Embryonic facial prominence (tissue), 1 donor: ENCODE measurements at regions not wholly inside any gene's neighbourhood (a gene's known extent, or its start where the extent isn't known, plus 50 kb on each side); places are given as distances from the start of the nearest gene placed in this dataset.

Experiments used
- DNase-seq: peaks from one replicate; pipeline ENCODE4 v3.0.0-alpha.2; 2016; ENCODE audit errors: extremely low spot score

- no peak for DNase-seq
Observed at GRCh38 chr7:53965716-53966115, 576.5 kb upstream of the VSTM2A start.

DNA sequence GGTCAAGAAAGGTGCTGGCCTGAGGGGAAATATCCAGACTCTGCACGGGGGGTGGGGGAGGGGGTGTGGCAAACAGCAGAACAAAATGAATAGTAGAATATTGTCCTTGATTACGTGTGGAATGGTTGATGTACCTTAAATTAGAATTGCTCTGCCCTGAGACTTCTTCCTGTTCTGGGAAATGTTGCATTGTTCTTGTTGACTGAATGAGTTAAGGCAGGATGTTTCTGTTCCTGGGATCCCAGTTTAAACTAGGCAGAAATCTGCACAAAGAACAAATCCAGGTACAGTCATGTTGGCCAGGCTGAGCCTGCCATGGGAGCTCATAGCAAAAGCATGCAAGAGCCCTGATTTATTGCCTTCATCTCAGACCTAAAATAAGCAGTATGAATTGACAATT lies 558.7 kb upstream of the VSTM2A start:
- no peak for DNase-seq

- no peak for DNase-seq
Observed at GRCh38 chr7:53984776-53985175, 557.4 kb upstream of the VSTM2A start.

DNA sequence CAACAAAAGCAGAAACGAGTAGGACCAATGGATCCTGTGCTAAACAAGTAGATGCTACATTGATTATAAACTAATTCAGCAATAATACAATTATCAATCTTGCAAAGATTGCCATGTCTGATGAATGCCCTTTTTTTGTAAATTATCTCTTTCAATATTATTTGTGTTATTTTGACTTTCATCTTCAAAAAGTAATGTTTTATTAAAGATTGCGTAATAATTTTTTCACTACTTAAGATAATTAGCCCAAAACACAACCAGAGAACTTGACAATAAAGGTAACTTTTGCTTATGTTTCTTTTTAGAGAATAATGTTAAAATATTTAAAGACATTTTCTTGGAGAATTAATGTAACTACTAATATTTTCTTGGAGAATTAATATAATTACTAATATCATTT lies 553.8 kb upstream of the VSTM2A start:
- DNase-seq: no peak

- no peak for DNase-seq
Observed at GRCh38 chr7:53993224-53993623, 549.0 kb upstream of the VSTM2A start.

- no peak for DNase-seq
Observed at GRCh38 chr7:53996876-53997275, 545.3 kb upstream of the VSTM2A start.

DNA sequence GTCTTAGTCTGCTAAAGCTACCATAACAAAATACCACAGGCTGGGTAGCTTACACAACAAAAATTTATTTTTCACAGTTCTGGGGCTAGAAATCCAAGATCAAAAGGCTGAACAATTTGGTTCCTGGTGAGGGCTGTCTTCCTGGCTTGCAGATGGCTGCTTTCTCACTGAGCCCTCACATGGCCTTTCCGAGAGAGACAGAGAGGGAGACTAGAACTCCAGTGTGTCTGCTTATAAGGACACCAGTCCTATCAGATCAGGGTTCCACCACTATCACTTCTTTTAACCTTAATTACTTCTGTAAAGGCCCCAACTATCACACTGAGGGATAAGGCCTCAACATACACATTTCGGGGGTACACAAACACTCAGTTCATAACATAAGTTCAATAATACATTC lies 527.4 kb upstream of the VSTM2A start:
- DNase-seq: no peak

GRCh38 chr7:54015251-54015650 lies 526.9 kb upstream of the VSTM2A start:
- DNase-seq: no peak

DNA sequence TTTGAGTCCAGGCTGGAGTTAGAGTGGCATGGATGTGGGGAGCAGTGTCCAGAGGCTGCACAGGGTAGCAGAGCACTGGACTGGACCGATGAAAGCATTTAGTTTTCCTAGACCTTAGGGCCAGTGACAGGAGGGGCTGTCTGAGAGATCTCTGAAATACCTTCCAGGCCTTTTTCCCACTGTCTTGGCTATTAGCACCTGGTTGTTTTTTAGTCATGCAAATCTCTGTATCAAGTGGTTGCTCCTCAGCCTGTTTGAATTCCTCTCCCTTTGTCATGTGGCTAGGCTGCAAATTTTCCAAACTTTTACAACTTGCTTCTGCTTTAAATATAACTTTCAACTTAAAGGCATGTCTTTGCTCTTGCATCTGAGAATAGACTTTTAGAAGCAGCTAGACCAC lies 504.3 kb upstream of the VSTM2A start:
- DNase-seq: no peak

DNA sequence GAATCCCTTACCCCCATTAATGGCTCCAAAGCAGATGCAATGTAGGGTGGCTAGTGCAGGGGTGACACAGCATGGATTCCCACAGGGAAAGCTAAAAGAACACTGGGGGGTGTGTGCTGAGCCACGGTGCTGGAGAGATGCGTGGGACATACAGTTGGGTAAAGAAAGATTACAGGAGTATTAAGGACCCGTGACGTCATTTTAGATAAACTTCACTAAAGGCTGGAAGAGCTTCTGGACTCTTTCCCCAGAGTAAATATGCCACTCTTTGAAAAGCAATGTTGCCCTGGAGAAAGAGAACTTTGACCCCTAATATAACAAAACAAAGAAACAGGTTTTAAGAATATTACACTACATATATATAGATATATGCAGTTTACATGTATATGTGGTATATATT lies 481.5 kb upstream of the VSTM2A start:
- no peak for DNase-seq

DNA sequence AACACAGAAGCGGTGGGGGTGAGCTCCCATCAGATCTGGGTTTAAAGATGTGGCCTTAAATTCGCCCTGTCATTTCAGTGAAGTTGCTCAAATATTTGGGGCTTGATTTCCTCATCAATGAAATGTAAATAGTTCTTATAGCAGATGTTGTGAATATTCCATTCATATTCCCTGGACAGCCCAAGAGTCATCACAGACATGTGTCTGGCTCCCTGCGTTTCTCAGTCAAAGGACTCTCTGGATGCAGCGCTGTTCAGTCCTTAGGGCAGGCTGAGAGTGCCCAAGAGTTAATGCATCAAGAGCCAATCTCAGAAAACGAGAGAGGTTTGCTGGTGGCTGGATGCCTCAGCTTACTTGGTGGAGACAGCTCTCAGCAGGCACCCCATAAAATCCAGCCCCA lies 475.5 kb upstream of the VSTM2A start:
- no peak for DNase-seq

DNA sequence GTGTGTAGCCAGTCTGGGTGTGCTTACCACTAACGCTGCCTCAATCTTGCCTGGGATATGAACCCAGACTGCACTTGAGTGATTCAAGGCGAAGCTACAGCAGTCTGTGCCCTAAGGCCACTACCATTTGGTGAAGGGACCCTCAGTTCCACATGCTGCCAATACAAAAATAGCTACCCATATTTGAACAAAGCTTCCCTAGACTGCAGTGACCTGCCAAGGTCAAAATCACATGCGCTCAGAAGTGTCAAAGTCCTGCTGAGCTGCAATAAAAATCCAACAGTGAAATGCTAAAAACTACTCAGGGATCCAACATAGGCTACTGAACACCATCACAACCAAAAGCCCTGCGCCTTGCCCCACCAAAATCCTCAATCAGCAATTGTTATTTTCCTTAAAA lies 472.3 kb upstream of the VSTM2A start:
- DNase-seq: no peak

DNA sequence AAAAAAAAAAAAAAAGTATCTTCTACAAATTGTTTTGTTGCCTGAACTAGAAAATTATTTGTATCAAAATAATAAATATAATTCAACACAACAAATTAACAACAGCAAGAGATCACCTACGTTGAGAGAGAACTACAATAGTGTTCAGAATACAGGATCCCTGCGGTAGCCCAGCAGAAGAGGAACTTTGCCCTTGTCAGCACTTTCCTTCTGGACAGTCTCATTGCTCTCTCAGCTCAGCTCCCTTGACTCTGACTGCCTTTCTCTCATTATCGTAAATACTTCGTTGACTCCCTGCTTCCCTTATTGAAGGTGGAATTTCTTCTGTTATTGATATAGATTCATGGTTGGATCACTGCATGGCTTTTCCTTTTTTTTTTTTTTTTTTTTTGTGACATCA lies 469.5 kb upstream of the VSTM2A start:
- no peak for DNase-seq

DNA sequence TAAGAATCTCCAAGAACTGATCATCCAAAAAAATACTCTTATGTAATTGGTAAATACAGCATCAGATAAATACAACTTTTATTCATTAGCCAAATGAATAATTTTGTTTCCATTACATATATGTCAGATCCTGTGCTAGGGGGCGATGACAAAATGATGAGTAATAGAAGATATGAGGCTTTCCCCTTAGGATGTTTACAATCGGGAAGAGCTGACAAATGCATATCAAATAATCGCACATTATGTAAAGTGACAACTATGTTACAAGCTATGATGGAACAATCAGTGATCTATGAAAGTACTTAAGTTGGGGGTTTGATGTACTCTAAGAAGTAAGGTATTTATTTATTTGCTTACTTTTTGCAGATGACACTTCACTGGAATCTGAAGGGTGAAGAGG lies 465.6 kb upstream of the VSTM2A start:
- no peak for DNase-seq

GRCh38 chr7:54080525-54080924 lies 461.6 kb upstream of the VSTM2A start:
- DNase-seq: no peak

- DNase-seq: no peak
Observed at GRCh38 chr7:54080971-54081370, 461.2 kb upstream of the VSTM2A start.

- DNase-seq: no peak
Observed at GRCh38 chr7:54084340-54084739, 457.8 kb upstream of the VSTM2A start.

DNA sequence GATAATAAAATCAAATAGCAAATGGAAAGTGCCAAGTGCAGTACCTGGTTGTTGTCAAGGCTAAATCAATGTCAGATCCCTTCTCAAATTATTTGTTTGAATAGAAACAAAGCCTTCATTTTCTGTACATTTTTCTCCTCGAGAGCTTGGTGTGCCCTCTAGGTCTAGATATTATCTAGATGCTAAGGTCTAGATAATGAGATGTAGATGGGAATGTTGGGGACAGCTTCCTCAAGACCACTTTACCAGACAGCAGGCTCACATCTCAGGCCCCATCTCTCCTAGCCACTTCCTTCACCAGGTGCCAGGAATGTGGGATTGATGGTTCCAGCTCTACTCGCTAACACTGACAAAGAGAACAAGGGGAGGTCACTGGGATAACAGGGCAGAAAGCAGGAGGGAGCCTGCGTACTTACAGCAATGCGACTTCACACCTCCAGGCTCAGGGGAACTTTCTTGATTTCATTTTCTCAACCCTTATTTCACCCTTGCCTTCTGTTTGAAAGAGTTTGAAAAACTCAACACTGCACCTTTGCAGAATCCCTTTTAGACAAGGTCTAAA lies 451.4 kb upstream of the VSTM2A start:
- no peak for DNase-seq

GRCh38 chr7:54091322-54091721 lies 450.9 kb upstream of the VSTM2A start:
- DNase-seq: no peak

GRCh38 chr7:54097886-54098285 lies 444.3 kb upstream of the VSTM2A start:
- no peak for DNase-seq

DNA sequence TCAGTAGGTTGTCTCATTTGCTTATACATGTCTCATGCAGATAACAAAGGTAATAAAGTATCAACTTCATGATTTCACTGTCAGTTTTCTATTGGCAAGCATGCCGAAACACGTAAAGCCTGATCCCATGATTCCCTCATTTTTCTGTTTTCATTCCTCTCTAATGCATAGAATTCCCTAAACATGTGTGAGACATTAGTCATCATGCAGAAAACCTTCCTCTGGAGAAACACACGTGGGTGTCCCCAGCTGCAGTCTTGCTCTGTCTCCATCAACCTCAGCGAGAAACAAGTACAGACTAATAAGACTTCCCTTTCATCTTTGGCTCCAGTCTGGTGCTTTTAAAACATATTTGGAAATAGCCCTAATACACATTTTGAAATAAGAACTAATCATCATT lies 432.7 kb upstream of the VSTM2A start:
- no peak for DNase-seq

GRCh38 chr7:54111814-54112511 lies 430.2 kb upstream of the VSTM2A start:
- no peak for DNase-seq

- DNase-seq: no peak
Observed at GRCh38 chr7:54112567-54112966, 429.6 kb upstream of the VSTM2A start.
